HepG2 (cell line): ENCODE measurements at regions not wholly inside any gene's neighbourhood (a gene's known extent, or its start where the extent isn't known, plus 50 kb on each side); places are given as distances from the start of the nearest gene placed in this dataset.

Experiments
- ATAC-seq: fragments of 200-7000 bp; cut with Tn5 transposase; 3 replicates; pipeline ENCODE4 v1.9.1; 2020; ENCODE audit warnings: mild to moderate bottlenecking, moderate library complexity
- BruUV-seq: library from RNA; stranded (reverse); fragments of 400-500 nt; replicated peaks from 2 replicates; lab custom pipeline; 2021; lab: Mats Ljungman, UMichigan
- CTCF ChIA-PET: fragments of 300-600 bp; formaldehyde crosslinking; extraction: SDS; loops from one replicate; lab custom pipeline; 2021; ENCODE audit warnings: low total read pairs, inconsistent platforms, low intra/inter-chr PET ratio; lab: Yijun Ruan, JAX
- POLR2A ChIA-PET: fragments of 350-600 bp; sonication (Branson Sonifier 250); formaldehyde crosslinking; loops from one replicate; lab custom pipeline; 2020; ENCODE audit warnings: antibody characterized with exemption, inconsistent platforms; lab: Yijun Ruan, JAX
- DNase-seq: peaks from one replicate; pipeline ENCODE4 v3.0.0-alpha.2; 2015; ENCODE audit warnings: low spot score
- FAIRE-seq: peaks from 3 replicates; lab custom pipeline; 2011; peaks lifted over from hg19 to GRCh38; lab: Jason Lieb, UNC
- H2AFZ ChIP-seq: one replicate; pipeline ENCODE4 v1.6.1; 2011; ENCODE audit warnings: low read length, inconsistent platforms
- H3K27ac ChIP-seq: fragments of 300-600 bp; 3 replicates; pipeline ENCODE4 v1.8.0; 2011; ENCODE audit warnings: mixed run types, mild to moderate bottlenecking, mixed read lengths, low read length, inconsistent platforms; ENCODE audit not compliant: insufficient read depth; ENCODE audit errors: extremely low read length
- H3K27me3 ChIP-seq, 2 experiments: fragments of 200-600 bp in 1 of 2; 2 replicates in 1 of 2; 3 replicates in 1 of 2; pipeline versions ENCODE4 v1.6.0 to v1.8.0; 2011; ENCODE audit warnings: low read length in 2 of 2, mild to moderate bottlenecking in 2 of 2, moderate library complexity in 2 of 2, inconsistent platforms in 1 of 2; ENCODE audit not compliant: insufficient read depth in 2 of 2, control insufficient read depth in 1 of 2
- H3K36me3 ChIP-seq, 2 experiments: fragments of 200-600 bp in 1 of 2; replicated peaks in 1 of 2; 2 replicates in 1 of 2; 3 replicates in 1 of 2; pipeline versions ENCODE4 v1.5.1 to v1.8.0; 2011; ENCODE audit warnings: low read length in 2 of 2, inconsistent platforms in 1 of 2; ENCODE audit not compliant: insufficient read depth in 2 of 2, control insufficient read depth in 1 of 2
- H3K4me1 ChIP-seq: 2 replicates; pipeline ENCODE4 v1.5.1; 2012; ENCODE audit warnings: low read length, inconsistent platforms; ENCODE audit not compliant: insufficient read depth
- H3K4me2 ChIP-seq: 2 replicates; pipeline ENCODE4 v1.6.0; 2011; ENCODE audit warnings: low read depth, low read length, inconsistent platforms
- H3K4me3 ChIP-seq, 3 experiments: fragments of 200-600 bp in 1 of 3; sonication (generic), shearing (Covaris generic) in 1 of 3; replicated peaks in 1 of 3; 2 replicates each; pipeline ENCODE4 v1.5.1; 2011 to 2016; ENCODE audit warnings: low read length in 3 of 3, inconsistent platforms in 2 of 3, low read depth in 2 of 3, mild to moderate bottlenecking in 2 of 3, control low read depth in 1 of 3, mixed read lengths in 1 of 3; ENCODE audit not compliant: insufficient read depth in 1 of 3
- H3K79me2 ChIP-seq: one replicate; pipeline ENCODE4 v1.6.1; 2011; ENCODE audit warnings: low read length, inconsistent platforms; ENCODE audit not compliant: insufficient read depth
- H3K9ac ChIP-seq: 2 replicates; pipeline ENCODE4 v1.6.0; 2011; ENCODE audit warnings: mild to moderate bottlenecking, low read depth, low read length, inconsistent platforms; ENCODE audit not compliant: insufficient read depth
- H3K9me3 ChIP-seq: 2 replicates; pipeline ENCODE4 v1.5.1; 2012; ENCODE audit warnings: mild to moderate bottlenecking, low read length
- H4K20me1 ChIP-seq: 2 replicates; pipeline ENCODE4 v1.6.0; 2011; ENCODE audit warnings: inconsistent platforms, mild to moderate bottlenecking, low read length, moderate library complexity; ENCODE audit not compliant: insufficient read depth
- CHD2 ChIP-seq: IDR thresholded peaks from 2 replicates; pipeline ENCODE4 v1.6.1; 2011; ENCODE audit warnings: low read depth, low read length, improper control_type of control experiment
- DZIP1 ChIP-seq: sonication (generic); formaldehyde crosslinking; IDR thresholded peaks from 2 replicates; pipeline ENCODE4 v1.5.0; 2020; ENCODE audit warnings: mild to moderate bottlenecking, missing genetic modification reagents
- GRHL1 ChIP-seq: sonication (generic); formaldehyde crosslinking; conservative IDR thresholded peaks from 2 replicates; pipeline ENCODE4 v1.8.0; 2022; ENCODE audit warnings: missing genetic modification reagents
- PATZ1 ChIP-seq: sonication (generic); formaldehyde crosslinking; IDR thresholded peaks from 2 replicates; pipeline ENCODE4 v1.4.0; 2020; ENCODE audit warnings: missing genetic modification reagents
- RBM39 ChIP-seq: fragments of 200-400 bp; formaldehyde crosslinking; IDR thresholded peaks from one replicate; pipeline ENCODE4 v1.6.1; 2018; ENCODE audit warnings: antibody characterized with exemption, mild to moderate bottlenecking, low read depth, low read length; ENCODE audit not compliant: poor library complexity, severe bottlenecking
- YEATS2 ChIP-seq: sonication (generic); formaldehyde crosslinking; IDR thresholded peaks from 2 replicates; pipeline ENCODE4 v1.4.0; 2020; ENCODE audit warnings: missing genetic modification reagents, borderline replicate concordance
- YY1 ChIP-seq: IDR thresholded peaks from 2 replicates; pipeline ENCODE4 v1.6.1; 2011; ENCODE audit warnings: low read length, low read depth, moderate library complexity, mild to moderate bottlenecking; ENCODE audit not compliant: insufficient read depth, insufficient replicate concordance
- ZGPAT ChIP-seq: IDR thresholded peaks from 2 replicates; pipeline ENCODE4 v1.6.1; 2016; ENCODE audit warnings: mild to moderate bottlenecking
- ZNF12 ChIP-seq: sonication (generic); formaldehyde crosslinking; IDR thresholded peaks from 2 replicates; pipeline ENCODE4 v1.5.0; 2020; ENCODE audit warnings: missing genetic modification reagents
- ZNF331 ChIP-seq: sonication (generic); formaldehyde crosslinking; IDR thresholded peaks from 2 replicates; pipeline ENCODE4 v1.4.0; 2020; ENCODE audit warnings: missing genetic modification reagents
- ZNF747 ChIP-seq: sonication (generic); formaldehyde crosslinking; IDR thresholded peaks from 2 replicates; pipeline ENCODE4 v1.8.1; 2023; ENCODE audit warnings: missing genetic modification reagents, mild to moderate bottlenecking, borderline replicate concordance
- ZNF781 ChIP-seq: sonication (generic); formaldehyde crosslinking; IDR thresholded peaks from 2 replicates; pipeline ENCODE4 v1.5.1; 2020; ENCODE audit warnings: borderline replicate concordance, mild to moderate bottlenecking, missing genetic modification reagents; ENCODE audit errors: not compliant biosample characterization
- WGBS: methylation state at CpG from one replicate; pipeline ENCODE4 v1.1.6; 2017; ENCODE audit warnings: low lambda C conversion rate; 5-methylcytosine and 5-hydroxymethylcytosine counted together
- in situ Hi-C: cut with HindIII; loops from 2 replicates; pipeline ENCODE4 v1.10.0; 2017; ENCODE audit warnings: low pct_unique_long_range_greater_than_20kb; ENCODE audit not compliant: extremely low pct_ligation_motif_present
- intact Hi-C: fragments of 100-400 bp; cut with micrococcal nuclease; formaldehyde crosslinking; loops from one replicate; pipeline ENCODE4 v1.10.0; 2022; ENCODE audit not compliant: unreplicated experiment

GRCh38 chr4:81335122-81335912, 120.3 kb upstream of the PRKG2 start:
- in situ Hi-C loops: no loop called here
- Histone ChIP-seq H3K27me3 (no peaks in the 10 kb centered on the region; a peak in 1 of 5 replicates), H3K36me3 (no peaks in the 10 kb centered on the region), H3K79me2 (no peaks in the 10 kb centered on the region), H3K4me1 (no peaks in the 10 kb centered on the region), H3K4me2 (no peak overlapping the region), H3K9ac (no peak overlapping the region), H3K27ac (no peak overlapping the region), H3K4me3 (no peak overlapping the region), H2AFZ (no peak overlapping the region), H3K9me3 (no peaks in the 10 kb centered on the region), H4K20me1 (no peaks in the 10 kb centered on the region)
- DNase-seq (no peak), ATAC-seq (no peak), FAIRE-seq (no peak)
- CTCF ChIA-PET: no interaction called here
- POLR2A ChIA-PET: no interaction called here
- TF ChIP-seq PATZ1 (no peak), GRHL1 (CRISPR knock-in tag) (no peak), YEATS2 (no peak), ZNF331 (CRISPR knock-in tag) (no peak), RBM39 (no peak), ZNF747 (no peak), ZNF781 (CRISPR knock-in tag) (no peak), CHD2 (no peak), ZNF12 (CRISPR knock-in tag) (no peak), DZIP1 (no peak), ZGPAT (no peak), YY1 (no peak)
- intact Hi-C loops: no loop called here
- no TSS peak for BruUV-seq
- WGBS: under 1% methylated on average over 5 of the region's 5 CpGs
